Smooth muscle cell (in vitro differentiated cells): ENCODE measurements at regions not wholly inside any gene's neighbourhood (a gene's known extent, or its start where the extent isn't known, plus 50 kb on each side); places are given as distances from the start of the nearest gene placed in this dataset.

ENCODE experiments used
- DNase-seq: peaks from one replicate; lab custom pipeline; 2025; ENCODE audit not compliant: unreplicated experiment; lab: John Stamatoyannopoulos, UW
- H2AFZ ChIP-seq: fragments of 200-600 bp; sonication (generic); 2 replicates; pipeline ENCODE4 v1.6.0; 2016; ENCODE audit warnings: antibody characterized with exemption, low read depth, mild to moderate bottlenecking
- H3F3A ChIP-seq: fragments of 200-600 bp; sonication (generic); 2 replicates; pipeline ENCODE4 v1.6.0; 2017; ENCODE audit warnings: antibody characterized with exemption, low read depth
- H3K27ac ChIP-seq: fragments of 200-600 bp; sonication (generic); 2 replicates; pipeline ENCODE4 v1.5.1; 2016; ENCODE audit warnings: low read depth, mild to moderate bottlenecking
- H3K27me3 ChIP-seq: fragments of 200-600 bp; sonication (generic); 2 replicates; pipeline ENCODE4 v1.6.1; 2016; ENCODE audit warnings: low read depth, mild to moderate bottlenecking
- H3K36me3 ChIP-seq: fragments of 200-600 bp; sonication (generic); 2 replicates; pipeline ENCODE4 v1.5.1; 2016; ENCODE audit warnings: low read depth
- H3K4me1 ChIP-seq: fragments of 200-600 bp; sonication (generic); 2 replicates; pipeline ENCODE4 v1.5.1; 2016; ENCODE audit warnings: low read depth
- H3K4me2 ChIP-seq: fragments of 200-600 bp; sonication (generic); 2 replicates; pipeline ENCODE4 v1.6.0; 2016; ENCODE audit warnings: mild to moderate bottlenecking
- H3K4me3 ChIP-seq: fragments of 200-600 bp; sonication (generic); 2 replicates; pipeline ENCODE4 v1.5.1; 2016; ENCODE audit warnings: mild to moderate bottlenecking
- H3K79me2 ChIP-seq: fragments of 200-600 bp; sonication (generic); 2 replicates; pipeline ENCODE4 v1.6.0; 2016; ENCODE audit warnings: low read depth, mild to moderate bottlenecking
- H3K9ac ChIP-seq: fragments of 200-600 bp; sonication (generic); 2 replicates; pipeline ENCODE4 v1.6.0; 2016; ENCODE audit warnings: low read depth
- H3K9me3 ChIP-seq: fragments of 200-600 bp; sonication (generic); replicated peaks from 2 replicates; pipeline ENCODE4 v1.5.1; 2016; ENCODE audit warnings: low read depth
- H4K20me1 ChIP-seq: fragments of 200-600 bp; sonication (generic); 2 replicates; pipeline ENCODE4 v1.6.0; 2016; ENCODE audit warnings: low read depth
- WGBS: methylation state at CpG from one replicate; pipeline ENCODE4 v1.1.7; 2016; ENCODE audit warnings: low lambda C conversion rate; 5-methylcytosine and 5-hydroxymethylcytosine counted together
- TF ChIP-seq, protein P1 (sequence below): fragments of 200-600 bp; sonication (generic); IDR thresholded peaks from 2 replicates; pipeline ENCODE4 v1.5.1; 2017; ENCODE audit warnings: borderline replicate concordance, mild to moderate bottlenecking, antibody characterized with exemption; ENCODE audit not compliant: insufficient read depth, poor library complexity, severe bottlenecking

DNA sequence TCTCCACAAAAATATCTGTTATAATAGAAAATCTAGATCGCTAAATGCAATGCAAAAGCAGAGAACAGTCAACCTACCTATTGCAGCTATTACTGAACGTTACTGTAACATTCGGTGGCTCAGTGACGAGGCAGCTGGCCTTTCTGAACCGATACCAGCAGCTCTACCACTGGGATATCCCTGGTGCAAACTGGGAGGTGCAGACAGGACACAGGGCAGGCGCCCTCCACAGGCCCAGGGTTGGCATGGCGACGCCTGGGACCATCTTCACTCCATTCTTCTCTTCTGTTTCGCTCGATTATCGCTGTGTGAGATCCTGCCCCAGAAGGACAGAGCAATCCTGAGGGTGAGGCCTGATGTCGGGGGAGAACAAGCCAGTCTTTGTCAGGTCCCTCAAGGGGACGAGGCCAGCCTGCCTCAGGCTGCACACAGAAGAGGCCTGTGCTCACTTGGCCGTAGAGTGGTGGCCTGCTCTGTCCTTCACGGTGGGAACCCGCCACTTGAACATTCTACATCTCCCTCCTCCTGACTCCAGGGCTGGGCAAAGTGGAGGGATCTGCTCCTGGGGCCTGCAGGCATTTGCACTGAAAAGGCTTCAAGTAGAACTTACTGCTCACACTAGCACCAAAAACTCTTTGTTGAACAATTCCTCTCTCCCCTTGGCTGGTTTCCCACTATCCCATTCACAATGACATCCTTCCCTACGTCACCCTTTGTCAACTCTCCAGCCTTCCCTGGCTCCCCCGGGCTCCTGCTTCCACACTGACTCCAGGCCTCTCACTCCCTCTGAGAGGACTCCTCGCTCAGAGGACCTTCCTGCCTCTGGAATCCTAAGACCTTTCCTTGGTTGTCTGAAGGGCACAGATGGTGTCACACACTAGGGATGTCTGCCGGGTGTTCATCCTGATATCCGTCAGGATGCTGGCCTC lies 49.7 kb downstream of the CYRIA start:
- Histone ChIP-seq H2AFZ (no peak overlapping the region), H3K27me3 (no peaks in the 10 kb centered on the region), H3K9me3 (no peaks in the 10 kb centered on the region), H4K20me1 (no peaks in the 10 kb centered on the region), H3K4me1 (no peaks in the 10 kb centered on the region), H3K4me3 (no peak overlapping the region), H3F3A (peaks cover 8% of the 10 kb centered on the region), H3K27ac (no peak overlapping the region), H3K4me2 (no peak overlapping the region), H3K79me2 (no peaks in the 10 kb centered on the region), H3K36me3 (no peaks in the 10 kb centered on the region), H3K9ac (no peak overlapping the region)
- WGBS = 95% methylated on average over 21 of the region's 21 CpGs
- TF ChIP-seq, protein P1, sequence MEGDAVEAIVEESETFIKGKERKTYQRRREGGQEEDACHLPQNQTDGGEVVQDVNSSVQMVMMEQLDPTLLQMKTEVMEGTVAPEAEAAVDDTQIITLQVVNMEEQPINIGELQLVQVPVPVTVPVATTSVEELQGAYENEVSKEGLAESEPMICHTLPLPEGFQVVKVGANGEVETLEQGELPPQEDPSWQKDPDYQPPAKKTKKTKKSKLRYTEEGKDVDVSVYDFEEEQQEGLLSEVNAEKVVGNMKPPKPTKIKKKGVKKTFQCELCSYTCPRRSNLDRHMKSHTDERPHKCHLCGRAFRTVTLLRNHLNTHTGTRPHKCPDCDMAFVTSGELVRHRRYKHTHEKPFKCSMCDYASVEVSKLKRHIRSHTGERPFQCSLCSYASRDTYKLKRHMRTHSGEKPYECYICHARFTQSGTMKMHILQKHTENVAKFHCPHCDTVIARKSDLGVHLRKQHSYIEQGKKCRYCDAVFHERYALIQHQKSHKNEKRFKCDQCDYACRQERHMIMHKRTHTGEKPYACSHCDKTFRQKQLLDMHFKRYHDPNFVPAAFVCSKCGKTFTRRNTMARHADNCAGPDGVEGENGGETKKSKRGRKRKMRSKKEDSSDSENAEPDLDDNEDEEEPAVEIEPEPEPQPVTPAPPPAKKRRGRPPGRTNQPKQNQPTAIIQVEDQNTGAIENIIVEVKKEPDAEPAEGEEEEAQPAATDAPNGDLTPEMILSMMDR = no peak
- no peak for DNase-seq

DNA sequence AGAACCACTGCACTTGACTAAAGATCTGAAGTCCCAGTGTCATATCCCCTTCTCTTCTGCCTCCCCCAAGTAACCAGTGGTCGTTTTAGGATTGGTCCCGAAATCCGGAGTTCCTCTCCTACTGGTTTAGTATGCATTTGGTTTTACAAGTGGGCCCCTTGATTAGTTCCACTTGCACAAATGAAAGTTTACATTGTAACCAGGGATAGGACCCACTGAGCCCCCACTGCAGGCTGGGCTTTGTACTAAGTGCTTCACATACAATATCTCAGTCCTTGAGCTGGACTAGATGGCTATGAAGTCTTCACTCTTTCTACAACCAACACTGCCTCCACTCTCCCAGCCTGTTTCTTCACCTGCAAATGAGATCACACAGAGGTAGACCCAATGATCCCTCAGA lies 50.4 kb downstream of the CYRIA start:
- no peaks in the 10 kb centered on the region for H3K27me3 ChIP-seq
- H3F3A ChIP-seq = peaks cover 8% of the 10 kb centered on the region
- H4K20me1 ChIP-seq = no peaks in the 10 kb centered on the region
- DNase-seq = no peak
- H3K4me2 ChIP-seq = no peak overlapping the region
- no peaks in the 10 kb centered on the region for H3K9me3 ChIP-seq
- no peaks in the 10 kb centered on the region for H3K4me1 ChIP-seq
- 90% methylated on average over 3 of the region's 3 CpGs for WGBS
- H3K27ac ChIP-seq = no peak overlapping the region
- no peaks in the 10 kb centered on the region for H3K79me2 ChIP-seq
- H2AFZ ChIP-seq = no peak overlapping the region
- TF ChIP-seq, protein P1 = no peak
- H3K4me3 ChIP-seq = no peak overlapping the region
- H3K36me3 ChIP-seq = no peaks in the 10 kb centered on the region
- H3K9ac ChIP-seq = no peak overlapping the region

DNA sequence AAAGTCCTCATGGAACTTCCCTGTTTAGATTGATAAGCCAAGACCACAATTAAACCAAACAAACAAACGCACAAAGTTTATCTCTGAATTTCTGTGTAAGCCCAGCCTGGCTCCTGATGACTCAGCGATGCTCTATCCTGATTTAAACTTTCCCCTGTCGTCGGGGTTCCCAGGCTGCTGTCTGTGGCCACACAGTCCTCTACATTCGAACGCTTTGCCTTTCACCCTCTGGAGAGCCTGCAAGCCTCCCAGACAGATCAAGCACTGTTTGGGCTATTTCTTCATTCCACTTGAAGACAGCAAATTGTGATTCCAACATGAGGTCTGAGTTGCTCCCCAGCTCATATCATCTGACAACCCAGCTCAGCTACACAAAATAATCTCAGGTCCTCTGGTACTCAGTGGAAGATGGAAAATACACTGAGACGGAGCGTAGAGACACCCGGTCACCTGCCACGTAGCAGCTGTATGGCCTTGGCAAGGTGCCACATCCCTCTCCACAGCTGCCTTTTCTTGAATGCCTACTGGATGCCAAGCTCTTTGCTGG lies 51.2 kb downstream of the CYRIA start:
- TF ChIP-seq, protein P1 = no peak
- no peak overlapping the region for H3K9ac ChIP-seq
- H3K27ac ChIP-seq = peak overlapping the region; percentile 18
- no peak overlapping the region for H3K4me3 ChIP-seq
- H3K4me1 ChIP-seq = no peaks in the 10 kb centered on the region
- H3K36me3 ChIP-seq = no peaks in the 10 kb centered on the region
- H2AFZ ChIP-seq = no peak overlapping the region
- no peaks in the 10 kb centered on the region for H3K9me3 ChIP-seq
- 34% methylated on average over 10 of the region's 10 CpGs for WGBS
- H4K20me1 ChIP-seq = no peaks in the 10 kb centered on the region
- DNase-seq = no peak
- H3K79me2 ChIP-seq = no peaks in the 10 kb centered on the region
- no peaks in the 10 kb centered on the region for H3K27me3 ChIP-seq
- peak overlapping the region; percentile 16 for H3K4me2 ChIP-seq
- H3F3A ChIP-seq = peaks cover 8% of the 10 kb centered on the region

DNA sequence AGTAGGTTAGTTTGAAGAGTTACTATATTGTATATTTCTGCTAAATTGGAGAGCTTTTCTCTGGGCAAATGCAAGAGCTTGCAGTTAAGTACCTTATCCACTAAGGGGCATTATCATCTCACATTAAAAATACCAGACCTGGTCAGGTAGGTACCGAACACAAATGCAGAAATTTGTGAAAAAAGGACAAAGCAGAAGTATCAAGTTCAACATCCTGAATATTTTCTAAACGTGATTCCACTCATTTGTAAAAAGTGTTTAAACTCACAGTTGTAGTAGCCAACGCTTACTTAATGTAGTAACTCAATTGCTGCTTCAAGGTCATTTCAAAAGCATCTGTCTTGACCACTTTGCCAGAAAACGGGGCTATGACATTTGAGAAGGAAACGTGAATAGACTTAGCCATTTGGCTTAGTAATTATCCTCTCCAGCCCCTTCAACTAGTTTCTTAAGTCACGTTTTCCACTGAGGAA lies 52.1 kb downstream of the CYRIA start:
- no peaks in the 10 kb centered on the region for H3K27me3 ChIP-seq
- no peaks in the 10 kb centered on the region for H3K79me2 ChIP-seq
- TF ChIP-seq, protein P1 = peak; percentile 40
- no peaks in the 10 kb centered on the region for H3K9me3 ChIP-seq
- 33% methylated on average over 6 of the region's 6 CpGs for WGBS
- H3K36me3 ChIP-seq = no peaks in the 10 kb centered on the region
- H4K20me1 ChIP-seq = no peaks in the 10 kb centered on the region
- no peak overlapping the region for H3K4me3 ChIP-seq
- no peak for DNase-seq
- no peaks in the 10 kb centered on the region for H3K4me1 ChIP-seq
- H3K4me2 ChIP-seq = peak overlapping the region; percentile 16
- H3K9ac ChIP-seq = no peak overlapping the region
- H3F3A ChIP-seq = peaks cover 8% of the 10 kb centered on the region
- H3K27ac ChIP-seq = no peak overlapping the region
- no peak overlapping the region for H2AFZ ChIP-seq
